ENCODE measurements at regions not wholly inside any gene's neighbourhood (a gene's known extent, or its start where the extent isn't known, plus 50 kb on each side); places are given as distances from the start of the nearest gene placed in this dataset.

DNA sequence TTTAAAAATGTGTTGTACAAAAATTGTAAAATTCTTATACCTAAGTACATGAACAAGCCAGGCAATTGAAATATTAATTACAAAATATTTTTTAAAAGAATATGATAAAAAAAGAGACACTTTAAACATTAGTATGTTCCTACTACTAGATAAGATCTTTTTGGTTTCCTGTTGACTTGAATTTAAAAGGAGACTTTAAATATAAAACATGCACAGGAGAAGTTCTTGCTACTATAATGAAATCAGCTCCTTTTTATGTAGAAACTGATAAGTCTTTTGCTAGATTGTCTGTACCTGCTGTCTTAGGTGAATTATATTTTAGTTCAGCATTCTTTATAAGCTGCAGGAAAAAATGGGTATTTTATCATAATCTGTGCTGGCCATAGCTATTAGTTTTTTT, 140.2 kb downstream of the TNFSF13B start:
- H3K27ac ChIP-seq = no peak overlapping the region
- TF ChIP-seq CTCF (conservative IDR thresholded peaks at IDR 0.05) (no peak), ZFX (IDR thresholded peaks at IDR 0.05) (no peak)

- no peak overlapping the region for H3K27ac ChIP-seq
- no peak for TF ChIP-seq ZFX (IDR thresholded peaks at IDR 0.05)
- no peak for TF ChIP-seq CTCF (conservative IDR thresholded peaks at IDR 0.05)
These were observed 150.2 kb downstream of the TNFSF13B start for GRCh38 chr13:108419768-108420167.

GRCh38 chr13:108425056-108425455, 155.5 kb downstream of the TNFSF13B start:
- H3K27ac ChIP-seq = no peak overlapping the region
- no peak for TF ChIP-seq ZFX (IDR thresholded peaks at IDR 0.05)

- no peak overlapping the region for H3K27ac ChIP-seq
- TF ChIP-seq CTCF (conservative IDR thresholded peaks at IDR 0.05) (no peak), ZFX (IDR thresholded peaks at IDR 0.05) (no peak)
These were observed 157.4 kb downstream of the TNFSF13B start for GRCh38 chr13:108426893-108427292.

DNA sequence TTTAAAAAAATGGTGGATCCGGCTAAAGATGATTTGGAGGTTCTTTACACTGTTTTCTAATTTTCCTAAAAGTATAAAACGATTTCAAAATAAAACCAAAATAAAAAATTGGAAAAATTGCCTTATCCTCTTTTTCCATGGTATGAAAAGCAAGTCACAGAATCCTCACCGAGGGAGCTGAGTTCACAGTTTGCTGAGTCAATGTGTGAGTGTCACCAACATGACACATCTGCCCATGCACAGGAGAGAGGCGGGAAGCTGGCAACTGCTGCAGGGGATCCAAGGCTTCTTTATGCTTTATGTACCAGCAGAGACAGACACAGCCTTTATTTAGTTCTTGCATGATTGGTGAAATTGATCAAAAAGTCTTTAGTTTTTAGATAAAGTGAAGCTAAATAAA, 157.8 kb downstream of the TNFSF13B start:
- H3K27ac ChIP-seq = no peak overlapping the region
- TF ChIP-seq ZFX (IDR thresholded peaks at IDR 0.05) = no peak
- no peak for TF ChIP-seq CTCF (conservative IDR thresholded peaks at IDR 0.05)

GRCh38 chr13:108428691-108429090, 159.2 kb downstream of the TNFSF13B start:
- TF ChIP-seq CTCF (conservative IDR thresholded peaks at IDR 0.05) = no peak
- no peak for TF ChIP-seq ZFX (IDR thresholded peaks at IDR 0.05)
- no peak overlapping the region for H3K27ac ChIP-seq

DNA sequence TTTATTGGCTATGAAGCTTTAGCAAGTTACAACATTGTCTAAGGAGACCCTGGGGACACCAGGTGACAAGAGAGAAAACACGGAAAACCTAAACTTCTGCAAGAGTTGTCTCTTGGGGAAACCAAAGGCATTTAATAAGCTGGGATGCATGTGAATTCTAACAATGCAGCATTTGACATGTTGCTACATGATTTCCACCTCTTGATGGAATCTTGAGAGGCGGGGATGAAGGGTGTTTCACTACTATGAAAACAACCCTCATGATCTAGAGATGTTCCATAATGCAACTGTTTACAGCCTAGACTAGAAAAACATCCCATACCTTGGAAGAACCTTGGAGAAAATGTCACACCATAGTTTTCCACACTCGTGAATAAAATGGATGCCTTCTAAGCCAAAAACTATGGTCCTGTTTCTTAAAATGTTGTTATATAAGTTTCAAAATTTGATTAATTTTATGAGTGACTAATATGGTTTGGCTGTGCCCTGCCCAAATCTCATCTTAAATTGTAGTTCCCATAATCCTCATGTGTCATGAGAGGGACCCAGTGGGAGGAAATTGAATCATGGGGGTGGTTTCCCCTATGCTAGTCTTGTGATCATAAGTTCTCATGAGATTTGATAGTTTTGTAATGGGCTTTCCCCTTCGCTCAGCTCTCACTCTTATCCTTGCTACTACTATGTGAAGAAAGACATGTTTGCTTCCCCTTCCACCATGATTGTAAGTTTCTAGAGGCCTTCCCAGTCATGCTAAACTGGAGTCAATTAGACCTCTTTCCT, 164.6 kb downstream of the TNFSF13B start:
- TF ChIP-seq CTCF (conservative IDR thresholded peaks at IDR 0.05) (no peak), ZFX (IDR thresholded peaks at IDR 0.05) (no peak)
- no peak overlapping the region for H3K27ac ChIP-seq
